OCI-M2 (cell line): ENCODE measurements at regions not wholly inside any gene's neighbourhood (a gene's known extent, or its start where the extent isn't known, plus 50 kb on each side); places are given as distances from the start of the nearest gene placed in this dataset.

Experiments used
- DNase-seq: peaks from one replicate; lab custom pipeline; 2025; ENCODE audit not compliant: unreplicated experiment; lab: John Stamatoyannopoulos, UW

- no peak for DNase-seq
Measured at GRCh38 chr4:81963015-81963762, 410.6 kb downstream of the HNRNPD start.

- peak; percentile 30 for DNase-seq
Measured at GRCh38 chr4:81960961-81961360, 412.8 kb downstream of the HNRNPD start.

GRCh38 chr4:81954271-81954670, 419.5 kb downstream of the HNRNPD start:
- DNase-seq: no peak

DNA sequence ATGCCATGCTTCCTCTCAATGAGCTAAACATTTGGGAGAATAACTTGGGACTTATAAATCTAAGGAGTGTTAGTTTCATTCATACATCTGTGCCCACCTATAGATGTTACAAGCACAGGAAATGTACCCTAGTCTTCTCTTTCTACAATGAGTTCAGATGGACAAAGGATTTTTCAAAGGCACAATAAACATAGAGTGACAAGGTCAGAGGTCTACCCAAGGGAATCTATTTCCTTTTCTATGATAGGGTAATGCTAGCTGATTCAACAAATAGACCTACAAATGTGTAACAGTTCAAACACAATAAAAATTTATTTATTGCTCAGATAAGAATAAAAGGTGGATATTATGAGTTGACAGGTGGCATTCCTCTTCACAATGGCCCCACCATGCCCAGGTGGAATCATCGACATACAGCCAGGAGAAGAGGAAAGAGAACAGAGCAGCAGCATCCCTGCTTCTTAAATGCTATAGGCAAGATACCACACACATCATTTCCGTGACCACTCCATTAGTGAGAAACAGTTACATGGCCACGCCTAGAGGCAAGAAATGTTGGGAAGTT, 421.8 kb downstream of the HNRNPD start:
- no peak for DNase-seq

GRCh38 chr4:81946996-81947395, 426.8 kb downstream of the HNRNPD start:
- DNase-seq: no peak

DNA sequence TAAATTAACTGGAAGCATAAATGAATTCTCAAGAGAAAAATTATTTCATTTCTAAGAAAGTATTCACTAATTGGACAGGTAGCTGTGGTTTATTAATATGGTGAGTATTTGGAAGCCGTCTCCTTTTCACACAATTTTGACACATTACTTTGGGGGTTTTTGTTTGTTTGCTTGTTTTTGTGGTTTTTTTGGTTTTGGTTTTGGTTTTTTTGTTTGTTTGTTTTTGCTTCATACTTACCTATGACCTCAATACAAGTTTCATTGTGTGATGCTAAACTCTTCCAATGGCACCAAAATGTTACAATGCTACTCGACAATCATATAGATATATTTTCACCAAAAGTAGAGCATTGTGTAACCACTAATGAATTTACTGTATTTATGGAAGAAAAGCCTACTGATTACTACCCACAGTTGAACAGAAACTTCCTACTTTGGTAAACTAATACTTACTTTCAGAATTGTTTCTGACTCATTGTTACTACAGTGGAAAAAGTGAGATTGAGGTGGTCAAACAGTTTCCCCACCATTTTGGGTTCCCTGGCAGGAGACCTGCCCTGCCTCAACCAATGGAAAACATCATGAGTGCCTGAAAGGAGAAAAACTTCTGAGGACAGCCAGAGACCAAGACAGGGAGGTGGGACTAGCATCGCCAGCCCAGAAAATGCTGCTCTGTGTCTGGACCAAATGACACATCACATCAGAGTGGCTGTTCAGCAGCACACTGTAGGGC, 443.1 kb downstream of the HNRNPD start:
- DNase-seq: no peak

GRCh38 chr4:81923140-81923539, 450.7 kb downstream of the HNRNPD start:
- no peak for DNase-seq

DNA sequence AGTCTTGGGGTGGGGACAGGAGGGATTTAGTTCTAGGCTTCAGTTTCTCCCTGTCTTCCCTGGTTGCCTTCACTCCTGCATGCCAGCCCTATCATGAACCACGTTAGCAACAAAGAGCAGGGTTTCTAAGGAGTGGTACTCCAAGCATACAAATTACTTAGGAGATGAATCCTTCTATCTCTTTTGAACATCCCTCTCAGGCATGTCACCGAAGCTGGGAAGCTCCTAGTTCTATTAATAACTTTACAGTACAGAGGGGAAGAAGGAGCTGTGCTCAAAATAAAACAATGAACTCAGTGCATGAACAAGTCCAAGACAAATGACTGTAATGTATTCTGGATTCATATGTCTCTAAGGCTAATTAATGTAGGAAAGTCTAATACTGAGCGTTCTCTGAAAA, 450.6 kb upstream of the RASGEF1B start:
- no peak for DNase-seq

GRCh38 chr4:81921751-81922159, 450.0 kb upstream of the RASGEF1B start:
- no peak for DNase-seq

DNA sequence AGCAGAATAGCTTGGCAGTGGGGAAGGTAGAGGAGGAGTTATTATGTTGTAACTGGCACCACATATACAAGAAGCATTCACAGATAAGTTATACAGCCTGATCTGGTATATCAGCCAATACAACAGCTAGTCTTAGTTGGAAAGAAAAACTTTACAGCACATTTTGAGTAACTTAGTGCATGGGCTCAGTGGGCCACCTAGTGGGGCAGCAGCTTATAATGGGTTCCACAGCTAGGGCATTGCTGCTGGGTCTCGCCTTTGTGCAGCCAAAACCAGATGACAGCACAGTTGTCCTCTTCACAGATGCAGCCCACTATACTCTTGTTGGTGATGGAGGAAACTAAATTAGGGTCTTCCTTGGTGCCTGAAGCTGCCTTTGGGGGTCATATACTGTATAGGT, 448.1 kb upstream of the RASGEF1B start:
- peak; percentile 1 for DNase-seq

DNA sequence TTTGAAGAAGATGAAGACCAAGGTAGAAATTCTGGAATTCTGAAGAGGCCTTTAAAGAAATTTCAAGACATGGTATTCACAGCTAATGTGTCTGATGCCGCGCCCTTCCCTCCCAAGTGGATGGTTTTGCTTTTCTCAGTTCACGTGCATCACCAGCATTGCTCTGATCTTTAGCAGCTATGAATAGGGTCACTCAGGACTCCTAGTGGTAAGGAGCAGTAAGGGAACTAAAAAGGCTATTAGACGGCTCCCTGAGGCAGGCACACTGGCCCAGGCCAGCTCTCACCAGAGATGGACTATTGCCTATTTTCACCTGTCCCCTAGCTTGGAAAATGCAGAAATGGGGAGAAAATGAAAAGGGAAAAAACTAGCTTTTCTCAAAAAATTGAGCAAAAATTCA, 447.5 kb upstream of the RASGEF1B start:
- DNase-seq: no peak

DNA sequence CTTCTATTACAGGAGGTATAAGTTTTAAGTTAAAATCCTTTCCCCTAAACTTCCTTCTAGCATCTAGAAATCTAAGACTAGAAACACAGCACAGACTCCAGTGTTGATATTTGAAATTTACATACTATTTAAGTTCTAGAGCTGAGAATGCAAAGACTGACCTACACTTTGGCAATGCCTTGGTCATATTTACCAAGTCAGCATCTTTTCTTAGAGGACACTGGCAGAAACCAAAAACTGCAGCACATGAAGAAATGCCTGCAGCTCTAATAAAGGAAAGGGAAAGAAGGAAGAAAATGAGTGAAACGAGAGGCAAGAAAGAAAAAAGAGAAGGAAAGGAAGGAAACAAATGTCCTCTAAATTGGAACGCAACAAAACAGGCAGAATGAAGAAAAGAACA, 443.7 kb upstream of the RASGEF1B start:
- no peak for DNase-seq

DNA sequence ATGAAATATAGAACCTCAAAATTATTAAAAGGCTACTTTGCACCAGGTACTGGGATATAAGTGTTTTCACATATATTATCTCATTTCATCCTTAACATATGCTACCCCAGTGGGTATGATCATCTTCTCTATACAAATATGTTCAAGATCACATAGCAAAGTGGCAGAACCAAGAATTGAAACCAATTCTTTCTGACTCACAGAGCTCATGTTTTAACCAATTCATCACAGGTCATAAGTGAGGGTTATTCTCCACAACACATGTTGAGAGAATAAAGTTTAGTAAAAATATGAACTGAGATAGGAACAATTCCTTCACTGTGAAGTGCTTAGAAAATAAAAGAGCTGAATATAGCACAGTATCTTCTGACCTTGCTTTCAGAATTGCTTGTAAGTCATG, 442.9 kb upstream of the RASGEF1B start:
- DNase-seq: no peak

DNA sequence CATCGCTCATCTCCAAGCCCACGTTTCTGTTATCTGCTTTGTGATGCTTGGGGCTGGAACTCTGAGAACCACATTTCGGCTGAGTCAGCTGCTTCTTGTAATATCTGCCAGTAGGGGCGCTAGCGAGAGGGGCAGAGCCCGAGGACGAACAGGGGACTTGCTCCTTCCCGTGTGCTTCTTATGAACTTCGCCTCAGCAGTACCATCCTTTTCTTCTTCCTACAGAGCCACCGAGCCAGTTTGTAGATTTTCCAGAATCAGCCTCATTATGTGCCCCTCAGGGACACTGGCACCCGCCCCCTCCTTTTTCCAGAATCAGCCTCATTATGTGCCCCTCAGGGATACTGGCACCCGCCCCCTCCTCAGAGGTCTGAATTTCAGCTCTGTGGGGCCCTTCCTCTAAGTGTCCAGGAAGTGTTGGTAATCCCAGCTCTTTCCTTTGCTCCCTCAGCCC, 441.7 kb upstream of the RASGEF1B start:
- no peak for DNase-seq

GRCh38 chr4:81912376-81913030, 440.8 kb upstream of the RASGEF1B start:
- no peak for DNase-seq

GRCh38 chr4:81906905-81907304, 435.2 kb upstream of the RASGEF1B start:
- DNase-seq: no peak

- DNase-seq: no peak
Measured at GRCh38 chr4:81905971-81906370, 434.3 kb upstream of the RASGEF1B start.

GRCh38 chr4:81904121-81904520, 432.4 kb upstream of the RASGEF1B start:
- DNase-seq: no peak

DNA sequence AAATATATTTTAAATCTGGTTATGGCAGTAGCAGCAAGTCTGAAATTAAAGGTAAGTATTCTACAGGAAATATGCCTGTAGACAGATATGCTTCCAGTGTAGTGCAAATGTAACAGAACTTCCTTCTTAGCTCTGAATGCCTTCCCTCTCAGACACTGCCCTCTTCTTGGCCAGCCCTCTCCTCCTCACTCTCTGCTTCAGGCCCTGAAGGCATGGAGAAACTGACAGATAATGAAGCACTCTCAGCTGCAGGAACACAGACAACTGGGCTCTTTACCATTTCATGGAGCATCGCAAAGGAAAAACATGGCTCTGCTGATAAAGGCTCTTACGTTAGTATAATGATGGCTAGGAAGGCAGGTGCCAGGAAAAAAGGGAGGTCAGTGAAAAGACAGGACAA, 431.5 kb upstream of the RASGEF1B start:
- no peak for DNase-seq

DNA sequence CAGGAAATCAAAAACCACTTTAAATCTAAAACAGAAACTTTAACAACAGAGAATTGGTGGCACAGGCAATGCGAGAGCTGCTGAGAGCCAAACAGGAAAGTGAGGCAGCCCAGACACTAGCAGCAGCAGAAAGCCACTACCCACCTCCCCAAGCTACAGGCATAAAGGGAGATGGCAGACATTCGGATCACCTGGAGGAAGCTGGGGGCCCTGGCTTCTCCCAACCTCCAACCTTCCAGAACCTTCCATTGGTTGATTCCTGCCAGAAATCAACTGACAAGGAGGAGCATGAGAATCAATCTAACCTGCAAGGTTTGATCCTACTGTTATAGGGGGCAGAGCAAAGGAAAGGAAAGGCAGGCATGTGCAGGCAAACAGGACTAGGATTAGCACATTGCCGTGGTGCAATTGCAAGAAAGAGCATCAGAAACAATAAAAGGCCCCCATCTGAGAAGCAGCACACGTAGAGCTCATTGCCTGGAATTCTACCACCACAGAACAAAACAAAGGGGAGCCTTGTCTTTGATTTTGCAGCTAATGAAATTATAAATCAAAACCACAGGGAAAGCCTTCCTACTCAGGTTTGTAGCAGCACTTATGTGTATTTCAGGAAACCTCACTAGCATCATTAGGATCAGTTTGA, 427.3 kb upstream of the RASGEF1B start:
- DNase-seq: no peak

GRCh38 chr4:81896936-81897335, 425.2 kb upstream of the RASGEF1B start:
- no peak for DNase-seq
